GM19023 (cell line): ENCODE measurements at regions not wholly inside any gene's neighbourhood (a gene's known extent, or its start where the extent isn't known, plus 50 kb on each side); places are given as distances from the start of the nearest gene placed in this dataset.

Experiments used
- ATAC-seq: cut with Tn5 transposase; IDR thresholded peaks from one replicate; pipeline ENCODE4 v1.9.1; 2021; ENCODE audit warnings: mild to moderate bottlenecking, moderate library complexity; ENCODE audit not compliant: unreplicated experiment

GRCh38 chr14:54343272-54344121, 53.3 kb upstream of the CDKN3 start:
- no peak for ATAC-seq

GRCh38 chr14:54344445-54344844, 52.4 kb upstream of the CDKN3 start:
- ATAC-seq = no peak

- ATAC-seq = no peak
These were observed 50.5 kb upstream of the CDKN3 start for GRCh38 chr14:54346257-54346656.
